ENCODE measurements at regions not wholly inside any gene's neighbourhood (a gene's known extent, or its start where the extent isn't known, plus 50 kb on each side); places are given as distances from the start of the nearest gene placed in this dataset.

DNA sequence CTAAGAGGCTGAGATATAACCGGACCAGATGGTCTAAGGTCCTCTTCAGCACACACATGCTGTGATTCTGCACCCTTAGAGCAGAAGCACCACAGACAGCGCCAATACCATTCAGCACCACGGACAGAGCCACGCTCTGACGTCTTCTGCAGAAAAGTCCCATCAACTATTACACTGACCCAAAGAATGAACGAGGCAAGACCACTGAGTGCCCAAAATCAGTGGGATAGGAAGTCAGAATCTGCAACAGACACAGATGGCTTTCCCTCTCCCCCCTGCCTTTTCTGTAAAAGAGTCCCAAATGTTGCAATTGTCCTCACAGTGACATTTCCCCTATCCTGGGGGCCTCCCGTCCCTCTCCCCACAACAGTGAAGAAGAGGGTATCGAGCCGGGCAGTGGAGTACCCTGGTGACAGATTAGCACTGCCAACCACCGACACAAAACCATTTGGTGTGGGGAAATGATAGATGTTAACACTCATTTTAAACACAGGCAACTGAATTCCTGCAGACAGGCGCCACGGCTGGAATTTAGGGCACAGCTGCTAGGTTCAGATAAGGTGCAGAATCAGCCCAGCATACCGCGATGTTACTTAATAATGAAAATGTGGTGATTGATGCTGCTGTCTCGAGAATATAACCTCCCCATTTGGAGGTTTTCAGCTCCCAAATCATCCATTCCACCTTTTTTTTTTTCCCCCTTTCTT, 66.6 kb upstream of the CTNNBL1 start:
- Histone ChIP-seq H3K27ac (ENCODE audit: low read depth, low read length) (no peak overlapping the region), H3K27me3 (ENCODE audit: control insufficient read depth, insufficient read depth, low read length, poor library complexity, severe bottlenecking) (peaks cover 80% of the 10 kb centered on the region), H3K4me1 (ENCODE audit: control insufficient read depth, insufficient read depth, low read length) (no peaks in the 10 kb centered on the region), H3K36me3 (ENCODE audit: control insufficient read depth, insufficient read depth, low read length) (no peaks in the 10 kb centered on the region), H3K9ac (ENCODE audit: extremely low read depth, low read length, poor library complexity, severe bottlenecking) (no peak overlapping the region), H3K4me3 (ENCODE audit: low read length) (no peak overlapping the region), H3K9me3 (ENCODE audit: control insufficient read depth, low read length) (no peaks in the 10 kb centered on the region)
- peak; percentile 91 for DNase-seq
- Mint-ChIP-seq H3K27ac (no peak overlapping the region), H3K4me1 (no peaks in the 10 kb centered on the region), H3K4me3 (no peak overlapping the region), H3K27me3 (ENCODE audit: insufficient read depth) (peaks cover 42% of the 10 kb centered on the region), H3K36me3 (ENCODE audit: low read depth) (no peaks in the 10 kb centered on the region), H3K9me3 (no peaks in the 10 kb centered on the region)
- TF ChIP-seq, protein P1, sequence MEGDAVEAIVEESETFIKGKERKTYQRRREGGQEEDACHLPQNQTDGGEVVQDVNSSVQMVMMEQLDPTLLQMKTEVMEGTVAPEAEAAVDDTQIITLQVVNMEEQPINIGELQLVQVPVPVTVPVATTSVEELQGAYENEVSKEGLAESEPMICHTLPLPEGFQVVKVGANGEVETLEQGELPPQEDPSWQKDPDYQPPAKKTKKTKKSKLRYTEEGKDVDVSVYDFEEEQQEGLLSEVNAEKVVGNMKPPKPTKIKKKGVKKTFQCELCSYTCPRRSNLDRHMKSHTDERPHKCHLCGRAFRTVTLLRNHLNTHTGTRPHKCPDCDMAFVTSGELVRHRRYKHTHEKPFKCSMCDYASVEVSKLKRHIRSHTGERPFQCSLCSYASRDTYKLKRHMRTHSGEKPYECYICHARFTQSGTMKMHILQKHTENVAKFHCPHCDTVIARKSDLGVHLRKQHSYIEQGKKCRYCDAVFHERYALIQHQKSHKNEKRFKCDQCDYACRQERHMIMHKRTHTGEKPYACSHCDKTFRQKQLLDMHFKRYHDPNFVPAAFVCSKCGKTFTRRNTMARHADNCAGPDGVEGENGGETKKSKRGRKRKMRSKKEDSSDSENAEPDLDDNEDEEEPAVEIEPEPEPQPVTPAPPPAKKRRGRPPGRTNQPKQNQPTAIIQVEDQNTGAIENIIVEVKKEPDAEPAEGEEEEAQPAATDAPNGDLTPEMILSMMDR (conservative IDR thresholded peaks at IDR 0.05), result no peak
- WGBS, 2 experiments (ENCODE audit: insufficient coverage in 1 of 2, insufficient read length in 1 of 2), result 41 to 50% methylated on average over 9 to 14 of the region's 15 CpGs

- Mint-ChIP-seq H3K36me3 (ENCODE audit: low read depth) (no peaks in the 10 kb centered on the region), H3K27me3 (ENCODE audit: insufficient read depth) (peaks cover 38% of the 10 kb centered on the region), H3K4me3 (no peak overlapping the region), H3K27ac (no peak overlapping the region), H3K9me3 (no peaks in the 10 kb centered on the region), H3K4me1 (no peaks in the 10 kb centered on the region)
- H3K27me3 ChIP-seq (ENCODE audit: control insufficient read depth, insufficient read depth, low read length, poor library complexity, severe bottlenecking), result peaks cover 69% of the 10 kb centered on the region
- no peak overlapping the region for H3K9ac ChIP-seq (ENCODE audit: extremely low read depth, low read length, poor library complexity, severe bottlenecking)
- no peaks in the 10 kb centered on the region for H3K4me1 ChIP-seq (ENCODE audit: control insufficient read depth, insufficient read depth, low read length)
- H3K36me3 ChIP-seq (ENCODE audit: control insufficient read depth, insufficient read depth, low read length), result no peaks in the 10 kb centered on the region
- TF ChIP-seq, protein P1 (conservative IDR thresholded peaks at IDR 0.05), result no peak
- no peaks in the 10 kb centered on the region for H3K9me3 ChIP-seq (ENCODE audit: control insufficient read depth, low read length)
- no peak overlapping the region for H3K4me3 ChIP-seq (ENCODE audit: low read length)
- DNase-seq, result no peak
- 56% methylated on average over 1 of the region's 1 CpG; no CpG with 5 or more reads in 1 of the 2 experiments for WGBS, 2 experiments (ENCODE audit: insufficient coverage in 1 of 2, insufficient read length in 1 of 2)
- H3K27ac ChIP-seq (ENCODE audit: low read depth, low read length), result no peak overlapping the region
Measured at GRCh38 chr20:37624963-37625362, 68.9 kb upstream of the CTNNBL1 start.

GRCh38 chr20:37622728-37623127, 71.1 kb upstream of the CTNNBL1 start:
- Histone ChIP-seq H3K4me3 (ENCODE audit: low read length) (no peak overlapping the region), H3K9me3 (ENCODE audit: control insufficient read depth, low read length) (no peaks in the 10 kb centered on the region), H3K27me3 (ENCODE audit: control insufficient read depth, insufficient read depth, low read length, poor library complexity, severe bottlenecking) (peaks cover 65% of the 10 kb centered on the region), H3K36me3 (ENCODE audit: control insufficient read depth, insufficient read depth, low read length) (no peaks in the 10 kb centered on the region), H3K9ac (ENCODE audit: extremely low read depth, low read length, poor library complexity, severe bottlenecking) (no peak overlapping the region), H3K4me1 (ENCODE audit: control insufficient read depth, insufficient read depth, low read length) (no peaks in the 10 kb centered on the region), H3K27ac (ENCODE audit: low read depth, low read length) (no peak overlapping the region)
- WGBS, 2 experiments (ENCODE audit: insufficient coverage in 1 of 2, insufficient read length in 1 of 2), result 49 to 61% methylated on average over 3 to 5 of the region's 5 CpGs
- Mint-ChIP-seq H3K36me3 (ENCODE audit: low read depth) (no peaks in the 10 kb centered on the region), H3K4me3 (no peak overlapping the region), H3K9me3 (no peaks in the 10 kb centered on the region), H3K27ac (no peak overlapping the region), H3K4me1 (no peaks in the 10 kb centered on the region), H3K27me3 (ENCODE audit: insufficient read depth) (peaks cover 33% of the 10 kb centered on the region)
- DNase-seq, result peak; percentile 57
- TF ChIP-seq, protein P1 (conservative IDR thresholded peaks at IDR 0.05), result no peak
